OCI-LY7 (cell line): ENCODE measurements at regions not wholly inside any gene's neighbourhood (a gene's known extent, or its start where the extent isn't known, plus 50 kb on each side); places are given as distances from the start of the nearest gene placed in this dataset.

Source experiments
- BruUV-seq: library from RNA; stranded (reverse); fragments of 400-500 nt; replicated peaks from 2 replicates; lab custom pipeline; 2021; lab: Mats Ljungman, UMichigan
- CTCF ChIA-PET: fragments of 300-600 bp; sonication (Branson Sonifier 250); formaldehyde crosslinking; loops from one replicate; lab custom pipeline; 2022; ENCODE audit warnings: antibody characterized with exemption; ENCODE audit not compliant: unreplicated experiment; lab: Charles Lee
- POLR2A ChIA-PET: fragments of 300-600 bp; sonication (Branson Sonifier 250); formaldehyde crosslinking; loops from one replicate; lab custom pipeline; 2022; ENCODE audit warnings: antibody characterized with exemption; lab: Charles Lee
- DNase-seq: peaks from one replicate; pipeline ENCODE4 v3.0.0-alpha.2; 2015; ENCODE audit warnings: low spot score
- H2AFZ ChIP-seq: fragments of 200-600 bp; sonication (generic), shearing (Covaris generic); 2 replicates; pipeline ENCODE4 v1.6.1; 2014; ENCODE audit warnings: mild to moderate bottlenecking, antibody characterized with exemption, low read length, moderate library complexity
- H3K27ac ChIP-seq: fragments of 200-600 bp; sonication (generic); 2 replicates; pipeline ENCODE4 v1.5.1; 2014; ENCODE audit warnings: mixed run types, low read depth, mild to moderate bottlenecking, moderate library complexity, low read length, inconsistent platforms; ENCODE audit not compliant: poor library complexity, severe bottlenecking
- H3K36me3 ChIP-seq: fragments of 200-600 bp; sonication (generic); 2 replicates; pipeline ENCODE4 v1.6.1; 2014; ENCODE audit warnings: mild to moderate bottlenecking, antibody characterized with exemption, low read length, moderate library complexity, mixed read lengths; ENCODE audit not compliant: insufficient read depth
- H3K4me1 ChIP-seq: fragments of 200-600 bp; sonication (generic); 2 replicates; pipeline ENCODE4 v1.5.1; 2014; ENCODE audit warnings: mild to moderate bottlenecking, low read length; ENCODE audit not compliant: insufficient read depth, poor library complexity, severe bottlenecking
- H3K4me2 ChIP-seq: fragments of 200-600 bp; sonication (generic); 2 replicates; pipeline ENCODE4 v1.6.1; 2014; ENCODE audit warnings: mild to moderate bottlenecking, low read length
- H3K4me3 ChIP-seq: fragments of 200-600 bp; sonication (generic); 2 replicates; pipeline ENCODE4 v1.5.1; 2014; ENCODE audit warnings: mild to moderate bottlenecking, low read depth, low read length; ENCODE audit not compliant: poor library complexity, severe bottlenecking
- H3K79me2 ChIP-seq: fragments of 200-600 bp; sonication (generic); 2 replicates; pipeline ENCODE4 v1.6.1; 2016; ENCODE audit warnings: low read depth, mild to moderate bottlenecking, low read length, moderate library complexity, mixed read lengths; ENCODE audit not compliant: insufficient read depth
- H3K9me2 ChIP-seq: fragments of 200-600 bp; sonication (generic); 2 replicates; pipeline ENCODE4 v1.6.1; 2016; ENCODE audit warnings: mild to moderate bottlenecking, low read length, mixed read lengths; ENCODE audit not compliant: insufficient read depth
- H3K9me3 ChIP-seq: fragments of 200-600 bp; sonication (generic); 2 replicates; pipeline ENCODE4 v1.6.1; 2014; ENCODE audit warnings: mild to moderate bottlenecking, mixed run types, low read length, mixed read lengths
- H4K20me1 ChIP-seq: fragments of 200-600 bp; sonication (generic); 2 replicates; pipeline ENCODE4 v1.6.1; 2014; ENCODE audit warnings: mild to moderate bottlenecking, antibody characterized with exemption, low read length, moderate library complexity, mixed read lengths; ENCODE audit not compliant: insufficient read depth
- CTCF ChIP-seq: fragments of 200-600 bp; sonication (generic); conservative IDR thresholded peaks from 2 replicates; pipeline ENCODE4 v1.5.1; 2014; ENCODE audit warnings: mild to moderate bottlenecking, antibody characterized with exemption, low read length, moderate library complexity, mixed read lengths
- EZH2phosphoT487 ChIP-seq: fragments of 200-600 bp; sonication (generic); IDR thresholded peaks from 2 replicates; pipeline ENCODE4 v1.6.1; 2018; ENCODE audit warnings: low read depth, borderline replicate concordance, mild to moderate bottlenecking, mixed run types, antibody characterized with exemption, low read length, moderate library complexity, mixed read lengths
- intact Hi-C: fragments of 100-400 bp; cut with micrococcal nuclease; formaldehyde crosslinking; loops from one replicate; pipeline ENCODE4 v1.10.0; 2022; ENCODE audit not compliant: unreplicated experiment

- H4K20me1 ChIP-seq = no peaks in the 10 kb centered on the region
- H3K4me1 ChIP-seq = no peaks in the 10 kb centered on the region
- intact Hi-C loops = no loop called here
- ChIA-PET POLR2A (no interaction called here), CTCF (no interaction called here)
- no peak overlapping the region for H3K4me3 ChIP-seq
- no TSS peak for BruUV-seq
- H3K27ac ChIP-seq = no peak overlapping the region
- H3K36me3 ChIP-seq = no peaks in the 10 kb centered on the region
- H3K9me3 ChIP-seq = no peaks in the 10 kb centered on the region
- TF ChIP-seq EZH2phosphoT487 (no peak), CTCF (no peak)
- DNase-seq = no peak
- H2AFZ ChIP-seq = no peak overlapping the region
- H3K79me2 ChIP-seq = no peaks in the 10 kb centered on the region
- H3K9me2 ChIP-seq = no peaks in the 10 kb centered on the region
- H3K4me2 ChIP-seq = no peak overlapping the region
Measured at GRCh38 chr1:90534116-90534515, 183.0 kb downstream of the BARHL2 start.

- H3K79me2 ChIP-seq = no peaks in the 10 kb centered on the region
- no peak overlapping the region for H3K27ac ChIP-seq
- no peaks in the 10 kb centered on the region for H3K36me3 ChIP-seq
- POLR2A ChIA-PET = interaction anchor here (1.4 kb wide), 1 partner anchor 11 kb away, joined by 5 read pairs; no protein-coding TSS in a partner anchor
- H3K4me1 ChIP-seq = no peaks in the 10 kb centered on the region
- TF ChIP-seq EZH2phosphoT487 (no peak), CTCF (no peak)
- H3K4me2 ChIP-seq = no peak overlapping the region
- no TSS peak for BruUV-seq
- intact Hi-C loops = no loop called here
- H2AFZ ChIP-seq = no peak overlapping the region
- no peaks in the 10 kb centered on the region for H3K9me3 ChIP-seq
- CTCF ChIA-PET = no interaction called here
- H3K9me2 ChIP-seq = no peaks in the 10 kb centered on the region
- H4K20me1 ChIP-seq = no peaks in the 10 kb centered on the region
- H3K4me3 ChIP-seq = no peak overlapping the region
- DNase-seq = no peak
Measured at GRCh38 chr1:90526954-90527353, 190.1 kb downstream of the BARHL2 start.

- Histone ChIP-seq H2AFZ (no peak overlapping the region), H3K9me3 (no peaks in the 10 kb centered on the region), H3K4me3 (no peak overlapping the region), H3K79me2 (no peaks in the 10 kb centered on the region), H3K36me3 (no peaks in the 10 kb centered on the region), H3K27ac (no peak overlapping the region), H3K4me1 (no peaks in the 10 kb centered on the region), H4K20me1 (no peaks in the 10 kb centered on the region), H3K9me2 (no peaks in the 10 kb centered on the region), H3K4me2 (no peak overlapping the region)
- no peak for DNase-seq
- TF ChIP-seq EZH2phosphoT487 (no peak), CTCF (no peak)
- no TSS peak for BruUV-seq
- intact Hi-C loops = no loop called here
- ChIA-PET CTCF (no interaction called here), POLR2A (no interaction called here)
Measured at GRCh38 chr1:90522432-90522831, 194.7 kb downstream of the BARHL2 start.
